ENCODE measurements at regions not wholly inside any gene's neighbourhood (a gene's known extent, or its start where the extent isn't known, plus 50 kb on each side); places are given as distances from the start of the nearest gene placed in this dataset.

GRCh38 chr20:62587757-62588402, 54.4 kb upstream of the SLCO4A1 start (continued):
- TF ChIP-seq REST (IDR thresholded peaks at IDR 0.05; ENCODE audit: borderline replicate concordance in 1 of 2, low read depth in 1 of 2, low read length in 2 of 2), result peak; percentile 81 to 95
- TF ChIP-seq HNF1A (IDR thresholded peaks at IDR 0.05; ENCODE audit: low read depth), result no peak
- TF ChIP-seq HNF1A (CRISPR knock-in tag; IDR thresholded peaks at IDR 0.05; ENCODE audit: borderline replicate concordance), result 0 out of 2 replicates have a peak, but pooled peaks have one; percentile 33
- no peak for TF ChIP-seq TEAD2 (CRISPR knock-in tag; IDR thresholded peaks at IDR 0.05)
- TF ChIP-seq SMC3 (IDR thresholded peaks at IDR 0.05; ENCODE audit: low read length), result no peak
- TF ChIP-seq FOXA3 (CRISPR knock-in tag; IDR thresholded peaks at IDR 0.05), result no peak
- TF ChIP-seq ZNF564 (CRISPR knock-in tag; IDR thresholded peaks at IDR 0.05), result no peak
- no peak for TF ChIP-seq GTF2F1 (IDR thresholded peaks at IDR 0.05; ENCODE audit: low read length)
- TF ChIP-seq WIZ (CRISPR knock-in tag; IDR thresholded peaks at IDR 0.05), result 0 out of 2 replicates have a peak, but pooled peaks have one; percentile 47
- no peak for TF ChIP-seq POGK (CRISPR knock-in tag; conservative IDR thresholded peaks at IDR 0.05)
- no peak for TF ChIP-seq HOXA9 (CRISPR knock-in tag; IDR thresholded peaks at IDR 0.05; ENCODE audit: borderline replicate concordance)
- TF ChIP-seq ZBTB7B (CRISPR knock-in tag; IDR thresholded peaks at IDR 0.05), result peak; percentile 51; the same call in 1 of the 2 replicates
- TF ChIP-seq NFAT5 (CRISPR knock-in tag; IDR thresholded peaks at IDR 0.05), result no peak

Data from HepG2 (cell line).